ENCODE measurements at regions not wholly inside any gene's neighbourhood (a gene's known extent, or its start where the extent isn't known, plus 50 kb on each side); places are given as distances from the start of the nearest gene placed in this dataset.

DNA sequence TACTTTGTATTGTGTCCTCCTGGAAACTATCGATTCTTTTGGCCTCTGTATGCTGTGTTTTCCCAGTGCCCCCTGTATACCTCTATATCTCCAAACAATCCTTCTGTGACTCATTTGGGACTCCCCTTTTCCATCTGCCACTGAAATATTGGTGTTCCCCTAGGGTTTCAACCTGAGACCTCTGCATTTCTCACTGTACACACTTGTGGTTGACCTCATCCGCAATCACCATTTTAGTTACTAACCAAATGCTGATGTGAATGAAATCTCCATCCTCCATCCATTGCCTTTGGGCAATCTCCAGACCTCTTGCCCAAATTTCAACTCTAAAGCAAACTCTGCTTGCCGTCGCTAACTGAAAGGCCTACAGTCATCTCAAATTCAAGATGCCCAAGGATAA, 190.6 kb upstream of the PLET1 start:
- H3K4me3 ChIP-seq (ENCODE audit: low read depth, low read length), result no peak overlapping the region
- TF ChIP-seq, protein P1, sequence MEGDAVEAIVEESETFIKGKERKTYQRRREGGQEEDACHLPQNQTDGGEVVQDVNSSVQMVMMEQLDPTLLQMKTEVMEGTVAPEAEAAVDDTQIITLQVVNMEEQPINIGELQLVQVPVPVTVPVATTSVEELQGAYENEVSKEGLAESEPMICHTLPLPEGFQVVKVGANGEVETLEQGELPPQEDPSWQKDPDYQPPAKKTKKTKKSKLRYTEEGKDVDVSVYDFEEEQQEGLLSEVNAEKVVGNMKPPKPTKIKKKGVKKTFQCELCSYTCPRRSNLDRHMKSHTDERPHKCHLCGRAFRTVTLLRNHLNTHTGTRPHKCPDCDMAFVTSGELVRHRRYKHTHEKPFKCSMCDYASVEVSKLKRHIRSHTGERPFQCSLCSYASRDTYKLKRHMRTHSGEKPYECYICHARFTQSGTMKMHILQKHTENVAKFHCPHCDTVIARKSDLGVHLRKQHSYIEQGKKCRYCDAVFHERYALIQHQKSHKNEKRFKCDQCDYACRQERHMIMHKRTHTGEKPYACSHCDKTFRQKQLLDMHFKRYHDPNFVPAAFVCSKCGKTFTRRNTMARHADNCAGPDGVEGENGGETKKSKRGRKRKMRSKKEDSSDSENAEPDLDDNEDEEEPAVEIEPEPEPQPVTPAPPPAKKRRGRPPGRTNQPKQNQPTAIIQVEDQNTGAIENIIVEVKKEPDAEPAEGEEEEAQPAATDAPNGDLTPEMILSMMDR (IDR thresholded peaks at IDR 0.05; ENCODE audit: borderline replicate concordance, insufficient read depth, low read depth, low read length), result no peak

DNA sequence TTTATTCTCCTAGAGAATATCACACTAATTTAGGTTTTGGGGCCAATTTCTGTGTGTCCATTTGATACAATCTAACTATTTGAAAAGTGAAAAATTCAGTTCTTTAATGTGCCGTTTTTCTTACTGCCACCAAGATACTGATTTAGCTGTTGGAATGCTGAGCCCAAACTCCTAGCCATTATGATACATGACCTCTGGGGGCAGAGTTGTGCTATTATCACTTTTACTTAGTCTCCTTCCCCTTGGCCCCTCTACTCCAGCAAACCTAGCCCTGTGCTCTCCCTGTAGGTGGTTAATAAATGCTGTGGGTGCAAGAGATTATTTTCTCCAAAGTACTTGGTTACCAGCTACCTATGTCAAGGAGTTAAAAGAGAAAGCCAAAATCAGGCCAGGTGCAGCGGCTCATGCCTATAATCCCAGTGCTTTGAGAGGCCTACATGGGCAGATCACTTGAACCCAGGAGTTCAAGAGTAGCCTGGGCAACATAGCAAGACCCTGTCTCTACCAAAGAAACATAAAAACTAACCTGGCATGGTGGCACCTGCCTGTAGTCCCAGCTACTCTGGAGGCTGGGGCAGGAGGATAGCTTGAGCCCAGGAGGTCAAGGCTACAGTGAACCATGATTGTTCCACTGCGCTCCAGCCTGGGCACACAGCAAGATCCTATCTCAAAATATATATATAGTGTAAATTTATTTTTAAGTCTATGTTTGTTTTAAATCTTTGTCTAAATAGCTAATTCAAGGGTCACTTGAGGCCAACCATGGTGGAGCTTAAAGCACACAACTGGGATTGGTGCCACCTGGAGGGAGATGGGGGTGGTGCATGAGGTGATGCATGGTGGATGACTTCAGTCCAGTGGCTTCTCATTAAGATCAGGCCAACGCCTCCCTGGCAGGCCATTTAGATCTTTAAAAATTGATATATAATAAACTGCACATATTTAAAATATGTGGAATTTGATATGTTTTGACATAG, 193.2 kb upstream of the PLET1 start:
- H3K4me3 ChIP-seq (ENCODE audit: low read depth, low read length), result no peak overlapping the region
- TF ChIP-seq, protein P1 (IDR thresholded peaks at IDR 0.05; ENCODE audit: borderline replicate concordance, insufficient read depth, low read depth, low read length), result peak; percentile 51; the same call in 1 of the 2 replicates

DNA sequence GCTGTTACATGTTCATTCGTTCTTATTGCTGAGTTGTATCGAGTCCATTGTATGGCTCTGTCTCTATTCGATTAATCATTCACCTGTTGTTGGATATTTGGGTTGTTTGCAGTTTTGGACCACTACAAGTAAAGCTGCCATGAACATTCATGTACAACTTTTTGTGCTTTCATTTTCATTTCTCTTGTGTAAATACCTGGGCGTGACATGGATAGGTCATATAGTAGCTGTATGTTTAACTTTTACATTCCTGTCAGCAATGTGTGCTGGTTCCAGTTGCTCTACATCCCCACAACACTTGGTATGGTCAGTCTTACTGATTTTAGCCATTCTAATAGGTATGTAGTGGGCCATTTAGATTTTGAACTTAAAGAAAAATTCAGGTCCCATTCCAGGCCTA, 194.2 kb upstream of the PLET1 start:
- TF ChIP-seq, protein P1 (IDR thresholded peaks at IDR 0.05; ENCODE audit: borderline replicate concordance, insufficient read depth, low read depth, low read length), result no peak
- H3K4me3 ChIP-seq (ENCODE audit: low read depth, low read length), result no peak overlapping the region

DNA sequence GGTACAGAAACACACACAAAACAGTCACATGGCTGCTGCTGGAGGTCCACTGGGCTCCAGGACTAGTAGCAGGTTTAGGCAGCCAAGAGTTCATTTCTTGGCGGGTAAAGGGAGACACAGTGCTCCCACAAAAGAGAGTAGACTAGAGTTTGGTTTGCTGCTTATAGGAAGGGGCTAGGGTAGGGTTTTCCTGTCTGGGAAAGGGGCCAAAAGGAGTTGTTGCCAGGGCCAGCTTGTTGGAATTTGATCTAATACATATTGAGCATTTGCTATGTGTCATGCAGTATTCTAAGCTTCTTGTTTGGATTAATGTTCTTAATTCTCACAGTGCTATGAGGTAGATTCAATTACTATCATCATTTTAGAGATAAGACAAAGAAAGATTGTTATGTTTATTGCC, 195.1 kb upstream of the PLET1 start:
- TF ChIP-seq, protein P1 (IDR thresholded peaks at IDR 0.05; ENCODE audit: borderline replicate concordance, insufficient read depth, low read depth, low read length), result no peak
- no peak overlapping the region for H3K4me3 ChIP-seq (ENCODE audit: low read depth, low read length)

DNA sequence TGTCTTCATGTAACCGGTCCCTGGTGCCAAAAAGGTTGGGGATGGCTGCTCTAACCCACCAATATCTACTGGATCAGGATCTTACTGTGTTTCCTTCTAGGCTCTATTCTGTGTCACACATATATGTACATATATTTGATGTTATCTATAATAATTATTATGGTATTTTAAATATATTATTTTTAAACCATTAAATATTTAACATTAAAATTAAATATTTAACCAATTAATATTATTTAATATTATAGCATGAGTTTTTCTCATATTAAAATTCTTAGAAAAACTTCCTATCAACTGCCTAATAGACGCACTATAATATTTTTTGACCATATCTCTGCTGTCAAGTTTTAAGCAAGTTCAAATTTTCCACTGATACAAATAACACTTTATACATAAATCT, 196.9 kb upstream of the PLET1 start:
- H3K4me3 ChIP-seq (ENCODE audit: low read depth, low read length), result no peak overlapping the region
- TF ChIP-seq, protein P1 (IDR thresholded peaks at IDR 0.05; ENCODE audit: borderline replicate concordance, insufficient read depth, low read depth, low read length), result no peak

DNA sequence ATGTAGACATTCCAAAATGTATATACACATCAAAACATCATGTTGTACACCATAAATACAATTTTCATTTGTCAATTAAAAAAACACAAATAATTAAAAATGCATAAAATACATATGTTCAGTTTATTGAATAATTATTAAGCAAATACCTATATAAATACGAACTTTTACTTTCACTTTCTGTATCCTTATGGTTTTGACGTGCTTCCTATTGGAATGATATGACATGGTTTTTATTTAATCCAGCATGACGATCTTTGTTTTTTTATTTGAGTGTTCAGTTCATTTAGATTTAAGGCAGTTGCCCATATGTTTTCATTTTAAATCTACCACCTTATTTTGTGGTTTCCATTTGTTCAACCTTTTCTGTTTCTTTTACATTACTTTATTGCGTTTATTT, 198.3 kb upstream of the PLET1 start:
- TF ChIP-seq, protein P1 (IDR thresholded peaks at IDR 0.05; ENCODE audit: borderline replicate concordance, insufficient read depth, low read depth, low read length), result no peak
- H3K4me3 ChIP-seq (ENCODE audit: low read depth, low read length), result no peak overlapping the region

DNA sequence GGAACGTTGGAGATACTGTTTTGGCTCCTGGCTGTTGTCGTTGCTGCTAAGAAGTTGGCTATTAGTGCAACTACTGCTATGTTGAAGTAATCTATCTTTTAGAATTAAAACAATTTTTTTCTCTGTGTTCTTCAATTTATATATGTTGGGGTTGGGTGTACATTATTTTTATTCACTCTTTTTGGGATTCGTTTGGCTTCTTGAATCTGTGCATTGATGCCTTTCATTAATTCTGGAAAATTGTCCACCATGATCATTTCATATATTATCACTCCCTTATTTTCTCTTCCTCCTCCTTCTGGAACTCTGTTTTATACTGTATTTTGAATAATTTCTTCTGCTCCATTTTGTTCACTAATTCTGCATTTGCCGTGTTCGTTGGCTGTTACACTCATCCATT, 199.5 kb upstream of the PLET1 start:
- no peak overlapping the region for H3K4me3 ChIP-seq (ENCODE audit: low read depth, low read length)
- TF ChIP-seq, protein P1 (IDR thresholded peaks at IDR 0.05; ENCODE audit: borderline replicate concordance, insufficient read depth, low read depth, low read length), result no peak
